ENCODE measurements at regions not wholly inside any gene's neighbourhood (a gene's known extent, or its start where the extent isn't known, plus 50 kb on each side); places are given as distances from the start of the nearest gene placed in this dataset.

- Histone ChIP-seq H3K9me3 (ENCODE audit: low read length) (no peaks in the 10 kb centered on the region), H3K27ac (ENCODE audit: low read length) (no peak overlapping the region), H3K36me3 (ENCODE audit: insufficient read depth, low read length) (no peaks in the 10 kb centered on the region), H3K79me2 (replicated peaks; ENCODE audit: insufficient read depth, low read length) (no peaks in the 10 kb centered on the region), H3K4me3 (ENCODE audit: low read length) (no peak overlapping the region), H4K20me1 (ENCODE audit: insufficient read depth) (no peaks in the 10 kb centered on the region), H3K4me2 (ENCODE audit: low read length) (no peak overlapping the region), H3K27me3 (ENCODE audit: insufficient read depth, low read depth, low read length) (no peaks in the 10 kb centered on the region), H3F3A (ENCODE audit: insufficient read depth, low read length, poor library complexity, severe bottlenecking) (no peaks in the 10 kb centered on the region), H3K9me2 (ENCODE audit: insufficient read depth, low read length) (no peaks in the 10 kb centered on the region), H2AFZ (ENCODE audit: low read depth, low read length) (no peak overlapping the region), H3K9ac (ENCODE audit: low read length) (no peak overlapping the region)
- TF ChIP-seq REST (IDR thresholded peaks at IDR 0.05; ENCODE audit: borderline replicate concordance) (no peak), SMC3 (conservative IDR thresholded peaks at IDR 0.05; ENCODE audit: poor library complexity) (no peak), TAF1 (IDR thresholded peaks at IDR 0.05; ENCODE audit: low read depth) (no peak), CTCF (IDR thresholded peaks at IDR 0.05; ENCODE audit: poor library complexity, severe bottlenecking) (no peak), POLR2AphosphoS5 (IDR thresholded peaks at IDR 0.05) (no peak), MXI1 (conservative IDR thresholded peaks at IDR 0.05; ENCODE audit: poor library complexity, severe bottlenecking) (no peak), RAD21 (conservative IDR thresholded peaks at IDR 0.05) (no peak), EP300 (conservative IDR thresholded peaks at IDR 0.05; ENCODE audit: poor library complexity, severe bottlenecking) (no peak), EZH2 (IDR thresholded peaks at IDR 0.05; ENCODE audit: borderline replicate concordance, insufficient read depth, low read length, poor library complexity, severe bottlenecking) (no peak)
Measured at GRCh38 chr6:140773276-140773675, 1359.4 kb upstream of the GJE1 start.

GRCh38 chr6:140772576-140772975, 1360.1 kb upstream of the GJE1 start:
- H3K4me3 ChIP-seq (ENCODE audit: low read length) = no peak overlapping the region
- no peaks in the 10 kb centered on the region for H3K79me2 ChIP-seq (replicated peaks; ENCODE audit: insufficient read depth, low read length)
- H2AFZ ChIP-seq (ENCODE audit: low read depth, low read length) = no peak overlapping the region
- H3K27ac ChIP-seq (ENCODE audit: low read length) = no peak overlapping the region
- TF ChIP-seq POLR2AphosphoS5 (IDR thresholded peaks at IDR 0.05) = no peak
- no peak for TF ChIP-seq TAF1 (IDR thresholded peaks at IDR 0.05; ENCODE audit: low read depth)
- TF ChIP-seq CTCF (IDR thresholded peaks at IDR 0.05; ENCODE audit: poor library complexity, severe bottlenecking) = no peak
- no peak for TF ChIP-seq EP300 (conservative IDR thresholded peaks at IDR 0.05; ENCODE audit: poor library complexity, severe bottlenecking)
- no peak for TF ChIP-seq RAD21 (conservative IDR thresholded peaks at IDR 0.05)
- no peak for TF ChIP-seq MXI1 (conservative IDR thresholded peaks at IDR 0.05; ENCODE audit: poor library complexity, severe bottlenecking)
- TF ChIP-seq REST (IDR thresholded peaks at IDR 0.05; ENCODE audit: borderline replicate concordance) = no peak
- TF ChIP-seq SMC3 (conservative IDR thresholded peaks at IDR 0.05; ENCODE audit: poor library complexity) = no peak
- TF ChIP-seq EZH2 (IDR thresholded peaks at IDR 0.05; ENCODE audit: borderline replicate concordance, insufficient read depth, low read length, poor library complexity, severe bottlenecking) = no peak
- no peaks in the 10 kb centered on the region for H3K27me3 ChIP-seq (ENCODE audit: insufficient read depth, low read depth, low read length)
- no peaks in the 10 kb centered on the region for H3K9me2 ChIP-seq (ENCODE audit: insufficient read depth, low read length)
- no peaks in the 10 kb centered on the region for H3F3A ChIP-seq (ENCODE audit: insufficient read depth, low read length, poor library complexity, severe bottlenecking)
- no peaks in the 10 kb centered on the region for H4K20me1 ChIP-seq (ENCODE audit: insufficient read depth)
- no peaks in the 10 kb centered on the region for H3K9me3 ChIP-seq (ENCODE audit: low read length)
- no peak overlapping the region for H3K9ac ChIP-seq (ENCODE audit: low read length)
- H3K4me2 ChIP-seq (ENCODE audit: low read length) = no peak overlapping the region
- no peaks in the 10 kb centered on the region for H3K36me3 ChIP-seq (ENCODE audit: insufficient read depth, low read length)

All from neural cell (in vitro differentiated cells).